Panc1 (cell line): ENCODE measurements at regions not wholly inside any gene's neighbourhood (a gene's known extent, or its start where the extent isn't known, plus 50 kb on each side); places are given as distances from the start of the nearest gene placed in this dataset.

Experiments
- CTCF ChIP-seq: fragments of 450-650 bp; IDR thresholded peaks from 2 replicates; pipeline ENCODE4 v1.5.1; 2017; ENCODE audit warnings: mild to moderate bottlenecking
- REST ChIP-seq, 2 experiments: IDR thresholded peaks; 2 replicates each; pipeline ENCODE4 v1.6.1; 2011 to 2012; ENCODE audit warnings: low read depth in 2 of 2, control low read depth in 1 of 2, low read length in 1 of 2, mild to moderate bottlenecking in 1 of 2, moderate library complexity in 1 of 2; ENCODE audit not compliant: insufficient read depth in 1 of 2
- SIN3A ChIP-seq: IDR thresholded peaks from 2 replicates; pipeline ENCODE4 v1.6.1; 2012; ENCODE audit warnings: low read depth, mild to moderate bottlenecking, low read length, moderate library complexity, borderline replicate concordance; ENCODE audit not compliant: insufficient read depth

- TF ChIP-seq REST (IDR thresholded peaks at IDR 0.05; ENCODE audit: insufficient read depth in 1 of 2, low read depth in 2 of 2, low read length in 1 of 2) (no peak), CTCF (no peak), SIN3A (no peak)
Measured at GRCh38 chr3:117669774-117670173, 960.2 kb downstream of the TUSC7 start.
